Stomach (tissue), 8 donors: ENCODE measurements at regions not wholly inside any gene's neighbourhood (a gene's known extent, or its start where the extent isn't known, plus 50 kb on each side); places are given as distances from the start of the nearest gene placed in this dataset.
A peak's percentile ranks its signal among the peaks of the same experiment; 100 is the strongest.

Experiments
- DNase-seq, 2 donors: peaks; one replicate each; pipeline versions ENCODE4 v3.0.0 to v3.0.0-alpha.2; 2013 to 2019
- H3K27ac ChIP-seq, 5 donors: fragments of 200-600 bp in 4 of 5; sonication (generic) in 4 of 5; one replicate each; pipeline ENCODE4 v1.5.1; 2013 to 2019; ENCODE audit warnings: mild to moderate bottlenecking in 1 of 5, moderate library complexity in 1 of 5
- H3K27me3 ChIP-seq, 3 donors: fragments of 200-600 bp; sonication (generic); one replicate each; pipeline ENCODE4 v1.5.1; 2017 to 2019; ENCODE audit warnings: mixed run types in 1 of 3
- H3K36me3 ChIP-seq, 4 donors: fragments of 200-600 bp; sonication (generic); 1 replicate in 3 of 4; 2 replicates in 1 of 4; pipeline ENCODE4 v1.5.1; 2016 to 2019
- H3K4me1 ChIP-seq, 4 donors: fragments of 200-600 bp; sonication (generic); one replicate each; pipeline ENCODE4 v1.5.1; 2016 to 2019
- H3K4me3 ChIP-seq, 4 donors: fragments of 200-600 bp; sonication (generic) in 3 of 4; one replicate each; pipeline ENCODE4 v1.5.1; 2016 to 2019; ENCODE audit warnings: mild to moderate bottlenecking in 1 of 4
- H3K9me3 ChIP-seq, 4 donors: fragments of 200-600 bp; sonication (generic); one replicate each; pipeline ENCODE4 v1.5.1; 2016 to 2019
- EP300 ChIP-seq: sonication (generic); formaldehyde crosslinking; IDR thresholded peaks from one replicate; pipeline ENCODE4 v1.6.1; 2017; ENCODE audit warnings: antibody characterized with exemption
- POLR2A ChIP-seq, 4 donors: fragments of 450-650 bp; IDR thresholded peaks; one replicate each; pipeline ENCODE4 v1.6.1; 2016; ENCODE audit warnings: antibody characterized with exemption in 4 of 4, control low read depth in 2 of 4, mild to moderate bottlenecking in 1 of 4, moderate library complexity in 1 of 4
- POLR2AphosphoS5 ChIP-seq, 3 donors: sonication (generic); formaldehyde crosslinking; IDR thresholded peaks; one replicate each; pipeline ENCODE4 v1.6.1; 2016; ENCODE audit warnings: antibody characterized with exemption in 3 of 3
- WGBS, 5 donors: extraction: QIAGEN DNeasy Blood & Tissue Kit in 3 of 5; methylation state at CpG; one replicate each; pipeline versions ENCODE4 v1.1.5 to v1.1.7; 2013 to 2018; 5-methylcytosine and 5-hydroxymethylcytosine counted together
- intact Hi-C: fragments of 100-400 bp; cut with DNase I; formaldehyde crosslinking; loops from one replicate; pipeline ENCODE4 v1.15.1; 2023; ENCODE audit warnings: low total_unique reads
- TF ChIP-seq, protein P1 (sequence below), 7 experiments: fragments of 450-650 bp in 4 of 7; fragments of 200-600 bp in 3 of 7; sonication (generic) in 3 of 7; IDR thresholded peaks; one replicate each; pipeline ENCODE4 v1.5.1; 2016 to 2019; ENCODE audit warnings: antibody characterized with exemption in 7 of 7, control low read depth in 2 of 7, mild to moderate bottlenecking in 1 of 7
- donor health status: healthy with polysubstance abuse.
- donor health status: Bipolar disorder and iron deficiency.
- donor health status: healthy.

DNA sequence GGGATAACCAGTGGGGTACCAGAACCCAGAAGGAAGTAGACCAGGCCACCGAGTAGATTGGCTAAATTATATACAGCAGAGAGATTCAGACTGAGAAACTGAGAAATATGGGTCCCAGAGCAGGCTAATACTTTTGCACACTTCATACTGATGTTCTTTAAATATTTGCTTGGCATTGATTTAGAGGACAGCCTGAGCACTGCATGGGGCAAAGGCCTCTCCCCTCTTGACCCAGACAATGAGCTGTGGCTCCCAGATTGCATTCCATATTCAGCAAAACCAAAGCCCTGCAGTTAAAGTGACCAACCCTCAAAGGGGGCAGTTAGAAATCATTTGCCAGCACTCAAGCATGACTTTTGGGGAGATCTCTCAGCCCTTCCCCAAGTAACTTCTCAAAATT is 279.2 kb downstream of the SUDS3 start:
- H3K27me3 ChIP-seq = no peaks in the 10 kb centered on the region
- H3K36me3 ChIP-seq = no peaks in the 10 kb centered on the region
- intact Hi-C loops = no loop called here
- peaks cover 0 to 3% (median 0%) of the 10 kb centered on the region in 4 donors for H3K9me3 ChIP-seq
- no peak overlapping the region for H3K27ac ChIP-seq
- H3K4me3 ChIP-seq = no peak overlapping the region
- no peak for DNase-seq
- no peak for TF ChIP-seq POLR2A (IDR thresholded peaks at IDR 0.05)
- no peak for TF ChIP-seq EP300
- TF ChIP-seq, protein P1, sequence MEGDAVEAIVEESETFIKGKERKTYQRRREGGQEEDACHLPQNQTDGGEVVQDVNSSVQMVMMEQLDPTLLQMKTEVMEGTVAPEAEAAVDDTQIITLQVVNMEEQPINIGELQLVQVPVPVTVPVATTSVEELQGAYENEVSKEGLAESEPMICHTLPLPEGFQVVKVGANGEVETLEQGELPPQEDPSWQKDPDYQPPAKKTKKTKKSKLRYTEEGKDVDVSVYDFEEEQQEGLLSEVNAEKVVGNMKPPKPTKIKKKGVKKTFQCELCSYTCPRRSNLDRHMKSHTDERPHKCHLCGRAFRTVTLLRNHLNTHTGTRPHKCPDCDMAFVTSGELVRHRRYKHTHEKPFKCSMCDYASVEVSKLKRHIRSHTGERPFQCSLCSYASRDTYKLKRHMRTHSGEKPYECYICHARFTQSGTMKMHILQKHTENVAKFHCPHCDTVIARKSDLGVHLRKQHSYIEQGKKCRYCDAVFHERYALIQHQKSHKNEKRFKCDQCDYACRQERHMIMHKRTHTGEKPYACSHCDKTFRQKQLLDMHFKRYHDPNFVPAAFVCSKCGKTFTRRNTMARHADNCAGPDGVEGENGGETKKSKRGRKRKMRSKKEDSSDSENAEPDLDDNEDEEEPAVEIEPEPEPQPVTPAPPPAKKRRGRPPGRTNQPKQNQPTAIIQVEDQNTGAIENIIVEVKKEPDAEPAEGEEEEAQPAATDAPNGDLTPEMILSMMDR (IDR thresholded peaks at IDR 0.05) = no peak
- no peak for TF ChIP-seq POLR2AphosphoS5 (IDR thresholded peaks at IDR 0.05)
- H3K4me1 ChIP-seq = no peaks in the 10 kb centered on the region
- 53 to 73% (median 61%) methylated on average over 1 of the region's 1 CpG for WGBS, 5 donors

DNA sequence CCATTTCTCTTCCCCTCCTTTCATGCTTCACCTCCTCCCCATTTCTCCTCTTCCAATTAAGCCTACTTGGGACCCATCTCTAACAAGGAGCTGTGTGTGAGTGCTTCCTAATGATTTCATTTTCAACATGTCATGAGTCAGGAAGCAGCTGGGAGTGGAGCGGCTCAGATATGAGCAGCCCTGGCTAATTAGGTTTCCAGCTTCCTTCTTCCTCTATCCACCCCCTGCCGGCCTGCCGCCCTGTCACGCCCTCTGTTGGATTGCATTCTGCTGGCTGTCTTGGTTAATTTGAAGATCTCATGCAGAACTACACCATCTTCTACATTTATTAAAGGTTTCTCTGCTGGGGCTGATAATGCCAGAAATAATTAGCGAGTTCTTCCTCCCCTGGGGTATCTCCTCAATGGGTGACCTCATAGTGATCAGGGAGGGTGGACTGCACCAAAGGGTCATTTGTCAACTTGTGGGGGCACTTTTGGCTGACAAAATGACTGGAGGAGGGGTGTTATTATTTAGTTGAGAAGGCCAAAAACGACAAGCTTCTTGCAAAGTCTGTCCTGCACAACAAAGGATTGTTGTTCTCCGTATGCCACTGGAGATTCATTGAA is 300.9 kb upstream of the SRRM4 start:
- intact Hi-C loops = no loop called here
- no peaks in the 10 kb centered on the region for H3K4me1 ChIP-seq
- 30 to 41% (median 31%) methylated on average over 7 of the region's 7 CpGs for WGBS, 5 donors

DNA sequence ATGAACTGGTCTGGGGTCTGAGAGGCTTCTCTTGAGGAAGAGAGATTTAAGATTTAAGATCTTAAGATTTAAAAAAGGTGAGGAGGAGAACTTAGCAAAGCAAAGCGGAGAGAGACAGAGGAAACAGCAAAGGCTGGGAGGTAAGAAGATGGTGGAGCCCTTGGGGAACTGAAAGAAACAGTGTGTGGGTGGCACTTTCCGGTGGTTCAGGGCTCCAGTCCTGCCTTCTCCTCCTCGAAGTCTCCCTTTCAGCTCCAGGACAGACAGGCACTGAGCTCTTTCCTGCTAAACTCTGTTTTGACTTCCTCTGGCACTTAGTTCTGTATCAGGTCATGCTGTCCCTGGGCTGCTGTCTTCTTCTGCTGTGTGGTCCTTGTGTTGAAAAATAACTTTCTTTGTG is 298.7 kb upstream of the SRRM4 start:
- H3K4me3 ChIP-seq = no peak overlapping the region
- 52 to 67% (median 57%) methylated on average over 3 of the region's 3 CpGs for WGBS, 5 donors
- H3K9me3 ChIP-seq = no peaks in the 10 kb centered on the region
- no peak for DNase-seq
- no peaks in the 10 kb centered on the region for H3K4me1 ChIP-seq
- peaks cover 0 to 4% (median 0%) of the 10 kb centered on the region in 3 donors for H3K27me3 ChIP-seq
- intact Hi-C loops = no loop called here
- no peak overlapping the region for H3K27ac ChIP-seq
- no peaks in the 10 kb centered on the region for H3K36me3 ChIP-seq
- no peak for TF ChIP-seq POLR2AphosphoS5 (IDR thresholded peaks at IDR 0.05)
- TF ChIP-seq POLR2A (IDR thresholded peaks at IDR 0.05) = no peak
- no peak for TF ChIP-seq EP300
- TF ChIP-seq, protein P1 (IDR thresholded peaks at IDR 0.05) = no peak

More for the DNA sequence above, 300.9 kb upstream of the SRRM4 start:
- H3K27ac ChIP-seq = no peak overlapping the region
- no peak for TF ChIP-seq EP300
- no peak for TF ChIP-seq POLR2AphosphoS5 (IDR thresholded peaks at IDR 0.05)
- no peak for TF ChIP-seq POLR2A (IDR thresholded peaks at IDR 0.05)
- TF ChIP-seq, protein P1 (IDR thresholded peaks at IDR 0.05) = no peak
- H3K9me3 ChIP-seq = peaks cover 0 to 2% (median under 1%) of the 10 kb centered on the region in 4 donors
- H3K4me3 ChIP-seq = no peak overlapping the region
- peaks cover 0 to 4% (median 0%) of the 10 kb centered on the region in 3 donors for H3K27me3 ChIP-seq
- peak in 1 of 2 donors; percentile 20 for DNase-seq
- H3K36me3 ChIP-seq = no peaks in the 10 kb centered on the region

DNA sequence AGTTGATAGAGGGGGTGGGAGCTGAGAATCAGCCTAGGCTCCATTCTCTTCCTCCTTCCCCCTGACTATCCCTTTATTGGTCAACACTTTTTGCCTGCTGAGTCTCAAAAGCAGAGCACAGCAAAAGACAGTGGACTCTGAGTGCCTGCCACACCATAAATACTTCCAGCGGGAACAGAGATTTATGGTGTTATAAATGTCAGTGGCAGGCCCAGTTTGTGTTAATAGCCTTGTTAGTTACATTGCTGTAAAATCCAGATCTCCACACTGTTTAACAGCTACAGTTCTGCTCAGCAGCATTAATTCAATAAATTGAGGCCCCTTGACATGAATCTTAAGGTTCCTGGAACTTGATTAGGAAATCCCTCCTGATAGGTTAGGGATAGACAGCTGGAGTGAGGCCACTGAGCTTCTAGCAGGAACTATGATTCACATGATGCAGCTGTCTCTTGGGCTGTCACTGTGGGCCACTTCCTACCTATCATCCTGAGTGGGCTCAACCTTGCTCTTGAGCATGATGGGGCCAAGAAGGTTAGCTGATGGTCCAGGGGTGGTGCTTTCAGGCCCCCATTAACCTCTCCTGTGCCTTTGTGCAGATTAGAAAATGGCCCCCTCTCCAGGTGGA is 295.2 kb upstream of the SRRM4 start:
- intact Hi-C loops = no loop called here
- TF ChIP-seq POLR2A (IDR thresholded peaks at IDR 0.05) (no peak), EP300 (no peak), POLR2AphosphoS5 (IDR thresholded peaks at IDR 0.05) (no peak)
- TF ChIP-seq, protein P1 (IDR thresholded peaks at IDR 0.05) = no peak
- H3K27me3 ChIP-seq = no peaks in the 10 kb centered on the region
- DNase-seq = peak in 1 of 2 donors; percentile 17
- no peaks in the 10 kb centered on the region for H3K9me3 ChIP-seq
- 42 to 72% (median 62%) methylated on average over 1 of the region's 1 CpG for WGBS, 5 donors
- H3K4me3 ChIP-seq = no peak overlapping the region
- H3K4me1 ChIP-seq = no peaks in the 10 kb centered on the region
- H3K27ac ChIP-seq = no peak overlapping the region
- H3K36me3 ChIP-seq = no peaks in the 10 kb centered on the region
